ENCODE measurements at regions not wholly inside any gene's neighbourhood (a gene's known extent, or its start where the extent isn't known, plus 50 kb on each side); places are given as distances from the start of the nearest gene placed in this dataset.

DNA sequence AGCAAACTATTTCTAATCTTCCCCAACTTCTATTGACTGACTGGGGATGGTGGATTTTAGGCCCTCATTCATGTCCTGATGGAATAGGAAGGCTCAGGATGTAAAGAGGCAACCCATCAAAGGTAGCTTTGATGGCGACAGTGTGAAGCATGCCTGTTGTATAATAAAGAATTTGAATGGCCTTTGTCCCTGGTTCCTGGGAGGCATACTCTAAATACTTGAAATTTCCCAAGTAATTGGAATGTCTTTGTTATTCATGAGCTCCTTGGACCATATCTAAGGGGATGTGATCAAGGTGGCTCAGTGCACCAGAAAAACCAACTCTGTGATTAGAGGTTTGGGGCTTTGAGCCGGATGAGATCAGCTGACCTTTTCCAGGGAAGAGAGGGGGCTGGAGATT is 264.5 kb upstream of the NEBL start:
- TF ChIP-seq, protein P1, sequence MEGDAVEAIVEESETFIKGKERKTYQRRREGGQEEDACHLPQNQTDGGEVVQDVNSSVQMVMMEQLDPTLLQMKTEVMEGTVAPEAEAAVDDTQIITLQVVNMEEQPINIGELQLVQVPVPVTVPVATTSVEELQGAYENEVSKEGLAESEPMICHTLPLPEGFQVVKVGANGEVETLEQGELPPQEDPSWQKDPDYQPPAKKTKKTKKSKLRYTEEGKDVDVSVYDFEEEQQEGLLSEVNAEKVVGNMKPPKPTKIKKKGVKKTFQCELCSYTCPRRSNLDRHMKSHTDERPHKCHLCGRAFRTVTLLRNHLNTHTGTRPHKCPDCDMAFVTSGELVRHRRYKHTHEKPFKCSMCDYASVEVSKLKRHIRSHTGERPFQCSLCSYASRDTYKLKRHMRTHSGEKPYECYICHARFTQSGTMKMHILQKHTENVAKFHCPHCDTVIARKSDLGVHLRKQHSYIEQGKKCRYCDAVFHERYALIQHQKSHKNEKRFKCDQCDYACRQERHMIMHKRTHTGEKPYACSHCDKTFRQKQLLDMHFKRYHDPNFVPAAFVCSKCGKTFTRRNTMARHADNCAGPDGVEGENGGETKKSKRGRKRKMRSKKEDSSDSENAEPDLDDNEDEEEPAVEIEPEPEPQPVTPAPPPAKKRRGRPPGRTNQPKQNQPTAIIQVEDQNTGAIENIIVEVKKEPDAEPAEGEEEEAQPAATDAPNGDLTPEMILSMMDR (IDR thresholded peaks at IDR 0.05; ENCODE audit: unreplicated experiment) = no peak
- Mint-ChIP-seq H3K4me3 (ENCODE audit: unreplicated experiment) (no peak overlapping the region), H3K27ac (ENCODE audit: unreplicated experiment) (no peak overlapping the region), H3K4me1 (ENCODE audit: unreplicated experiment) (no peaks in the 10 kb centered on the region), H3K27me3 (ENCODE audit: unreplicated experiment) (no peaks in the 10 kb centered on the region), H3K36me3 (ENCODE audit: low read depth, unreplicated experiment) (no peaks in the 10 kb centered on the region), H3K9me3 (ENCODE audit: unreplicated experiment) (no peaks in the 10 kb centered on the region)
- DNase-seq (ENCODE audit: low spot score) = no peak

DNA sequence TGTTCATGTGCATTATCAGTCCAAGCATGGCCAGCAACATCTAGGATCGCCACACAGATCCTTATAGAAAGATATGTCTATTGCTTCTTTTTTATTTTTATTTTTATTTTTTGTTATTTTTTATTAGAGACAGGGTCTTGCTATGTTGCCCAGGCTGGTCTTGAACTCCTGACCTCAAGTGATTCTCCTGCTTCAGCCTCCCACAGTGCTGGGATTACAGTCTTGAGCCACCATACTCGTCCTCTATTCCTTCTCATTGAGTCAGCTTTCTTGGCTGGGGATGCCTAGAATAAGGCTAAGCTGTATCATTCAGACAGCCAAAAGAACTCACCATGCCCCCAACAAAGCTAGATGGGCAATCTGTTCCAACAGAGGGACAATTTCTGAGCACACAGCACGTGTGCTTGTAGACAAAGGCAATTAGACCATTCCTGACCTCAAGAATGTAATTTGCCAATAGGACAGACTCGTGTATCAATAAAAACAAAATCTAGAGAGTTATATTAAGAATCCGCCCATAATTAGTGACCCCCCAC is 264.0 kb upstream of the NEBL start:
- no peak overlapping the region for H3K27ac Mint-ChIP-seq (ENCODE audit: unreplicated experiment)
- H3K4me3 Mint-ChIP-seq (ENCODE audit: unreplicated experiment) = no peak overlapping the region
- no peaks in the 10 kb centered on the region for H3K36me3 Mint-ChIP-seq (ENCODE audit: low read depth, unreplicated experiment)
- TF ChIP-seq, protein P1 (IDR thresholded peaks at IDR 0.05; ENCODE audit: unreplicated experiment) = no peak
- H3K27me3 Mint-ChIP-seq (ENCODE audit: unreplicated experiment) = no peaks in the 10 kb centered on the region
- H3K9me3 Mint-ChIP-seq (ENCODE audit: unreplicated experiment) = no peaks in the 10 kb centered on the region
- no peaks in the 10 kb centered on the region for H3K4me1 Mint-ChIP-seq (ENCODE audit: unreplicated experiment)
- no peak for DNase-seq (ENCODE audit: low spot score)

DNA sequence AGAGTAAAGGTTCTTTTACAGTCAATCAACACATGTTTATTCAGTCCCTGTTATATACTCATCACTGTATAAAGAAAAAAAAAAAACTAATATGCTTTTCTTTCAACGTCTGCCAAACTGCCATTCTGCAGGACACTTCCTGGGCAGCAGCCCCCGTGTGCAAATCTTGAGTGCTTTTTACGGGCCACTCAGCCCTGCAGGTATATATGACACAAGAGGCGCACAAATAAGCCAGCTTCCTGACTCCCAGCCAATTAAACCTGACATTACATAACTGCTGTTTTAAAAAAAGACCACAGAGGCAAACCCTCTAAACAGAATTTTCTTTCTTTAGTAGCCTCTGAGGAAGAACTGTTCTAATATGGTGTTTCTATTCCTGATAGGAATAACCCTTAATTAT is 263.0 kb upstream of the NEBL start:
- Mint-ChIP-seq H3K9me3 (ENCODE audit: unreplicated experiment) (no peaks in the 10 kb centered on the region), H3K27ac (ENCODE audit: unreplicated experiment) (no peak overlapping the region), H3K4me3 (ENCODE audit: unreplicated experiment) (no peak overlapping the region), H3K4me1 (ENCODE audit: unreplicated experiment) (no peaks in the 10 kb centered on the region), H3K27me3 (ENCODE audit: unreplicated experiment) (no peaks in the 10 kb centered on the region), H3K36me3 (ENCODE audit: low read depth, unreplicated experiment) (no peaks in the 10 kb centered on the region)
- no peak for DNase-seq (ENCODE audit: low spot score)
- TF ChIP-seq, protein P1 (IDR thresholded peaks at IDR 0.05; ENCODE audit: unreplicated experiment) = no peak

DNA sequence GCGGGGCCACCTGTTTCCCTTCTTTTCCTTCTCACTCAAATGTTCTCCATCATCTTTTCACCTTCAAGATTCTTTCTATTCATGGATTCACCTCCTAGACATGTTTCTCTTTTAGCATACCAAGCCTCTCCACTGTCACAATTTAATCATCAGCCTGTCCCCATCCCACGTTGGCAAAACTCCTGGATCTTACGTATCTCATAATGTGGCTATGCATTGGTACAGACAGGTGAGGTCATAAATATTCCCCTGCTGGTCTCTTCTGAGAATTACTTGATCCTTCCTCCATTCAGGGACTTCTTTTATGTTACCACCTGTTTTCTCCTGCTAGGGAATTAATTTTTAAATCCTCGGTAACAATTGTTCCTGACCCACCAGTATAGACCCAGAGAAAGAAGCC is 262.6 kb upstream of the NEBL start:
- DNase-seq (ENCODE audit: low spot score) = no peak
- no peaks in the 10 kb centered on the region for H3K36me3 Mint-ChIP-seq (ENCODE audit: low read depth, unreplicated experiment)
- H3K9me3 Mint-ChIP-seq (ENCODE audit: unreplicated experiment) = no peaks in the 10 kb centered on the region
- H3K27me3 Mint-ChIP-seq (ENCODE audit: unreplicated experiment) = no peaks in the 10 kb centered on the region
- no peak overlapping the region for H3K27ac Mint-ChIP-seq (ENCODE audit: unreplicated experiment)
- TF ChIP-seq, protein P1 (IDR thresholded peaks at IDR 0.05; ENCODE audit: unreplicated experiment) = no peak
- no peaks in the 10 kb centered on the region for H3K4me1 Mint-ChIP-seq (ENCODE audit: unreplicated experiment)
- H3K4me3 Mint-ChIP-seq (ENCODE audit: unreplicated experiment) = no peak overlapping the region

DNA sequence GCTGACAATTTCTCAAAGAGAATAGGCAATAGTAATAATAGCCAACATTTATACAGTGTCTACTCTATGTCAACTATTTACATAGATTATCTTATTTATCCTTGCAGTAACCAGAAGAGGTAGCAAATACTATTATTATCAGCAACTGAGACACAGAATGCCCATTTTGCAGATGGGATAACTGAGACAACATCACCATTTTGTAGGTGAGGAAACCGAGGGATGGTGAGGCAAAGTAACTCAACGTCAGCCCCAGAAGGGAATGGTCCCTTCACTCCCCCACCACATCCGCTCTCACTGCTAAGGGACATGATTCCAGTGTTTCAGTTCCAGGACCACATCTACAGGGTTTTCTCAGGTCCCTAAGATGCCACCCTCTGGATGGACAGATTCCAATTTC is 261.2 kb upstream of the NEBL start:
- no peaks in the 10 kb centered on the region for H3K4me1 Mint-ChIP-seq (ENCODE audit: unreplicated experiment)
- no peaks in the 10 kb centered on the region for H3K9me3 Mint-ChIP-seq (ENCODE audit: unreplicated experiment)
- H3K36me3 Mint-ChIP-seq (ENCODE audit: low read depth, unreplicated experiment) = no peaks in the 10 kb centered on the region
- H3K27me3 Mint-ChIP-seq (ENCODE audit: unreplicated experiment) = no peaks in the 10 kb centered on the region
- no peak for DNase-seq (ENCODE audit: low spot score)
- no peak overlapping the region for H3K27ac Mint-ChIP-seq (ENCODE audit: unreplicated experiment)
- TF ChIP-seq, protein P1 (IDR thresholded peaks at IDR 0.05; ENCODE audit: unreplicated experiment) = no peak
- no peak overlapping the region for H3K4me3 Mint-ChIP-seq (ENCODE audit: unreplicated experiment)
